ENCODE measurements at regions not wholly inside any gene's neighbourhood (a gene's known extent, or its start where the extent isn't known, plus 50 kb on each side); places are given as distances from the start of the nearest gene placed in this dataset.

DNA sequence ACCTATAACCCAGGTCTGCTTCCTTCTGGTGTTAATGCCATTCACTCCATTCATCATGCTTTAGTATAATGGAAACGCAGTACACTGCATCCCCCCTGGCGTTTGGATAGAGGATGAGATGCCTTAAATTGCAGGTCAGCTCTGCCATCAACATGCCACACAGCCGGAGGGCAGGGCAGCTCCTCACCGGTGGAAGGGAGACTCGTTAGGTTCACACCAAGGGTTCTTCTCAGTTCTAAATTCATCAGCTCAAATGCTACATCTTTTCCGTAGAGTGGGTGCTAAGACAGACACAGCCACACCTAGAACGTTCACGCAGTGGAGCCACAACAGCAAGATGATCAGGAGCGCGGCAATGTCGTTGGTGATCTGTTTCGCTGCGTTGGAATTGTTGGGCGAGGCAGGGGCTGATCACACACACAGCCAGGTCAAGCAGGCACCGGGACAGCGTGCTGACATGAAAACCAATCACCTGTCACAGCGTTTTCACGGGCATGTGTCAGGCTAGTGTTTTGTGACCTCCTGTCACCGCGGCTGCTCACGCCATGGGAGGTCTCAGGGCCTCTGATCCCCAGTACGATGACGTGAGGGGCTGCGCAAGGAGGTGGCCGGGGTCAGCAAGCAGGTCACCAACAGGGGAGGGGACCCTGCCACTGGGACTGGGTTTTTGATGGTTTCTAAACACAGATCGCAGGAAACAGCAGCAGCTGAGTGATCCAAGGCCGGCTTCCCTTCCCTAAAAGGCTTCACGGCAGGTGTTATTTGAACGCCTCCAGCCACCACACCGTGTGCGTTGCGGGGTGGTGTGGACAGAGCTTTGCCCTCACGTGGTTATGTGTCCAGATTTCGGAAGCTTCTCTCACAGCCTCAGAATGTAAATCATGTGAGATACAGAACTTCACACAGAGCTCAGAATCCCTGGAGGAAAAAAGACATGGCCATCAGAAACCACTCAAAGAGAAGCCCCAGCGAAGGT, 94.3 kb upstream of the IRS2 start:
- DNase-seq, result no peak

GRCh38 chr13:109879338-109879737, 93.0 kb upstream of the IRS2 start:
- DNase-seq, result no peak

DNA sequence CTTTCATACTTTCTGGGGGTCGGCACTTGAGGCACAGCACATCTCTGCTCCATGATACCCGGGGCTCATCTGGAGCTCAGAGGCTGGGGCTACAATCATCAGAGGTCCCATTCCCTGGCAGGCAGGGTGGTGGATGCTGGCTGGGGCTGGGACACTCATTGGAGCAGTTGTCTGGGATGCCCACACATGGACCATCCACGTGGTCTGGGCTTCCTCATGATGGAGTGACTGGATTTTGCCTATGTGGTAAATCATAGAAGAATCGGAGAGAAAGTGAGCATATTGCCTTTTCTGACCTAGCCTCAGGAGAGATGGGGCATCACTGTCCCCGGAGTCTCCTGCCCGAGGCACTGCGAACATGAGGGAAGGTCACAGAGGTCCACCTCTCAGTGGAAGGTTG, 91.4 kb upstream of the IRS2 start:
- DNase-seq, result no peak

- DNase-seq, result no peak
Measured at GRCh38 chr13:109875746-109876145, 89.4 kb upstream of the IRS2 start.

GRCh38 chr13:109874484-109875454, 88.4 kb upstream of the IRS2 start:
- no peak for DNase-seq

- DNase-seq, result no peak
Measured at GRCh38 chr13:109873351-109874123, 87.2 kb upstream of the IRS2 start.

- DNase-seq, result no peak
Measured at GRCh38 chr13:109872864-109873263, 86.5 kb upstream of the IRS2 start.

DNA sequence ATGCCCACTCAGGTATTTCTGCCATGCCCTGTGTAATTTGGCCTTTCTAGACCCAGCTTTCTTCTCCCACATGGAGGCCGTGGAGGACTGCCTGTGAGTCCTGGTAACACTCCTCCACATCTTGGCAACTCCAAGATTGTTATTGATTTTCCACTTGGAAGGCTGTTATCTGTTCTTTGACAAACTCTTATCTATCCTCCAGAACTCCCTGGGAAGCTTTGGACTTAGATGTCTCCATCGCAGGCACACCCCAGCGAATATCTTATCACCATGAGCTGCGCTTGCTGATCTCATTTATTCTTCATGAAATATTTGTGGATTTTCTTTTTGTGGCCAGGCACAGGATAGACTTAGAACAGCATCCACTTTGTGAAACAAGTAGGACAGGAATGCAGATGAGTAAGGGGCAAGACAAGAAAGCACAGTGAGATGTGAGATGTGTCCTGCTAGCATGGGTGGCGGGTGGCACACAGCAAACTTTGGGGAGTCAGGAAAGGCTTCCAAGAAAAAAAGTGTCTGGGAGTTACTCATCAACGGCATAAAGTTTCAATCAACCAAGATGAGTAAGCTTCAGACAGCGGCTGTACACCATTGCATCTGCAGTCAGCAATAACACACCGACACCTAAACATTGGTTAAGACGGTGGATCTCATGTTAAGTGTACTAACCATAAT, 84.5 kb upstream of the IRS2 start:
- DNase-seq, result no peak

- DNase-seq, result no peak
Measured at GRCh38 chr13:109870274-109870673, 83.9 kb upstream of the IRS2 start.

DNA sequence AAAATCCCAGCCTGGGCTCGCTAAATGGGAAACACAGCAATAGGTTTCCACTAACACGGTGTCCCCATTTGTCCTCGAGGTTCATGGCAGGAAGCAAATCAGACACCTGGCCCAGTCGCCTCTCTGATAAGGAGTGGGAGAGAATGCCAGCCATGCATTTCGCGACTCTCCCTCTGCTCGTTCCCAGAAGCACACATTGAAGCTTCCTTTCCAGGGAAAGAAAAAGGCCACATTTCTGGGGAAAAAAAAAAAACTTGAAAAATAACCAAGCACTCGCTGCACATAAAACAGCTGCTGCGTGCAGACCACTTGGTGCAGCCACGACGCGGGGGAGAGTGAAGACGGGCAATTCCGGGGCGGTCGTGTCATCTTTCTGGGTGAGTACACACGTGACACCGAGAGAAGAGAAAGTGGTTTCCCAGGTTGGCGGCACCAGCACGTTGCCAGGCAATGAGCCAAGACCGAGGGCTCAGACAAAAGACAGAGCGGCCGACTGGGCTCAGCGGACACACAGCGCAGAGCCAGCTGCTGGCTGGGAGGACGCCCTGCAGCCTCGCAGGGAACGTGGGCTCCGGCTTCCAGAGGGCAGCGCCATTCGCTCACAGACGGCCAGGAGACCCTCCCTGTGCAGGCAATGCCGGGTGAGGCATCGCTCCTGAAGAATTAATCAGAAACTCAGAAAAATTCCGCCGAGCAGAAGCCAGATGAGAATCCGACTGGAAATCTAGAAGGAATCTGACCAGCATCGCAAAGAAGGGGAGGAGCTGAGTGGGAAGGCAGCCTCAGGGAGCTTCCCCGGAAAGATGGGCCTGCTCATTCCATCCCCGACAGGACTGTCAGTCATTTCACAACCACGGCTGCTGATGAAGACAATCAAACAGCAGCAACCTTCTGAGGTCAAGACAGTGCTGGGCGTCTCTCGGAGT, 83.2 kb upstream of the IRS2 start:
- DNase-seq, result peak; percentile 49

- no peak for DNase-seq
Measured at GRCh38 chr13:109868578-109869311, 82.4 kb upstream of the IRS2 start.

DNA sequence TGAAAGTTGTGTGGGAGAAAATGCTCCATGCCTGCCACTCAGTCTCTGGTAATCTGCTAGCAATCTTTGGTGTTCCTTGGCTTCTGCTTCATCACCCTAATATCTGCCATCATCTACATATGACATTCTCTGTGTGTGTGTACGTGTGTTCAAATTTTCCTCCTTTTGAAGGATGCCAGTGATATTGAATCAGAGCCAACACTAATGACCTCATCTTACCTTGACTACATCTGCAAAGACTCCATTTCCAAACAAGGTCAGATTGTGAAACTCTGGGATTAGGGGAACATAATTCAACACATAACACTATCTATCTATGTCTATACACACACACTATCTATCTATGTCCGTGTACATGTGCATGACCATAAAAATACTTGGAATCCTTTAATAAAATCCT, 81.4 kb upstream of the IRS2 start:
- no peak for DNase-seq

DNA sequence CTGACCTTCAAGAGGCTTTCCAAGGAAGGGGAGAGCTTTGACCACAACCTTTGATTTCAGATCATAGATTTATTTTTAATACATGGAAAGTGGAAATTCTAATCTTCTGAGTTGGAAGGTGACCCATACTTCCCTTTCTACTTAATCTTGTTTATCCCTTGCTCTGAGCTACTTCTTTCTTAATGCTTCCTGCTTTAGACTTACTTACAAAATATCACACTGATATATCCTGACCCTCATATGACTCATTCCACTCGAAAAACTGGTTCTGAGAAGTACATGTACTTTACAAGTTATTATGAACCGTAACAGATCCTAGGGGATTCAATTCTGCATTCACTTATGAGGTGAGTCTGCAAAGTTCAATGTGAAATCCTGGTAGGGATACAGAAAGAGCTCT, 76.2 kb upstream of the IRS2 start:
- no peak for DNase-seq

GRCh38 chr13:109859898-109860297, 73.5 kb upstream of the IRS2 start:
- DNase-seq, result no peak

DNA sequence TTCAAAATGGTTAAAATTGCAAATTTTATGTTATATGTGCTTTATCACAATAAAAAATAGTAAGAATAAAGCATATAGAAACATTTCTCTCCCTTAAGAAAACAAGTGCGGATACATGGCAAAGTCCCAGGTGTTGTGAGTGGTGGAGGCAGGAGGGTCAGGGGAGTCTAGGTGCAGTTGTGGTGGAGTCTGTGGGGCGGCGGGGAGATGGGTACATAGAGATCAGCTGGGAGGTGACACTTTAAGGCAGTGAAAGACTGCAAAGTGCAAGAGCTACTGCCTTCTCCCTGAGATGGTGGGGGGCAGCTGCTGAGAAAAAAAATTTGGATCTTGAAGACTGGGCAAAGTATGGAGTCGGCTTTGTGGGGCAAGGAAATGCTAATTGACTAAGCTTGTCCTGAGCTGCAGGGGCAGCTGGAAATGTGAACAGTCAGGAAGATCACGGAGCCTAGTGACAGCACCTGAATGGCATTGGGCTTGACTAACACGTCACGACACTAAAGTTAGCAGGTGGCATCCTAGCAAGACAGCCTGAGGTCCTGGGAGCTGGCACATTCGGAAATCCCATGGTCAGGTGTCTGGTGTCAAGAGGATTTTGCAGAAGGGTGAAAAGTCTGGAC, 72.9 kb upstream of the IRS2 start:
- no peak for DNase-seq

GRCh38 chr13:109858319-109858718, 71.9 kb upstream of the IRS2 start:
- DNase-seq, result peak; percentile 10

GRCh38 chr13:109857803-109858202, 71.4 kb upstream of the IRS2 start:
- DNase-seq, result no peak

- no peak for DNase-seq
Measured at GRCh38 chr13:109857325-109857724, 70.9 kb upstream of the IRS2 start.

DNA sequence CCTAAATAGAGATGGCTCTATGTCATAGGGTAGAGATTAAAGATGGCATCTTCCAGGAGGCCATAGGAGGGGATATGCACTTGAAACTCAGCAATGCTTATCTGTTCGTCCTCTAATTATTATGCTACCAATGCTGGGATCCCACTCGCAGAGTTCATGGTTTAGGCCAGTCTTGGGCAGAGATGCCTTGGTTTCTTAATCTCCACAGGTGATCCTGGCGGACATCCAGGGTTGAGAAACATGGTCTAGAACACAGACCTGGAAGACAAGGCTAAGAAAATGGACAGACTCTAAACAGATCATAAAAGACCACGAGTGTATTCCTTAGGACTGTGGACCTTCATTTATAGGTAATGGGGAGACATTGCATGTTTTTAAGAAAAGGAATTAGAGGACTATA, 70.0 kb upstream of the IRS2 start:
- no peak for DNase-seq

DNA sequence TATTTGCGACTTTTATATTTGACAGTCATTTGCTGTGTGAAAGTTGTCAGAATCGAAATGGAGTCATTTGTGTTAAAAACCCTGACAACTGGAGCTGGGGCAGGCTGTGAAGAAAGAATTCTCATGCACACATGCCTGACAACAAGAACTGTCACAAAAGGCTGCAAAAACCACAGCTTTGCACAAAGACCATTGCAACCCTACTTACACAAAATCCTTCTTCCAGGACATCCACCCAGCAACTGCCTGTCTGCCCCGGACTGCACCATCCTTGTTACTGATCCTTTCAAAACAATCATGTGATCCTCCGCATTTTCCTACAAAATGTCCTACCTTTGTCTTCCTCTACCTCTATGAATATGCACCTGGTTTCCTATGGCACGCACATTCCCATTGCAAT, 66.8 kb upstream of the IRS2 start:
- DNase-seq, result no peak

Measured in stimulated activated CD4-positive, alpha-beta T cell treated with anti-CD3 and anti-CD28 coated beads, Interleukin-15, amount 100 ng/mL, for 24 hours (primary cell).